ENCODE measurements at regions not wholly inside any gene's neighbourhood (a gene's known extent, or its start where the extent isn't known, plus 50 kb on each side); places are given as distances from the start of the nearest gene placed in this dataset.

DNA sequence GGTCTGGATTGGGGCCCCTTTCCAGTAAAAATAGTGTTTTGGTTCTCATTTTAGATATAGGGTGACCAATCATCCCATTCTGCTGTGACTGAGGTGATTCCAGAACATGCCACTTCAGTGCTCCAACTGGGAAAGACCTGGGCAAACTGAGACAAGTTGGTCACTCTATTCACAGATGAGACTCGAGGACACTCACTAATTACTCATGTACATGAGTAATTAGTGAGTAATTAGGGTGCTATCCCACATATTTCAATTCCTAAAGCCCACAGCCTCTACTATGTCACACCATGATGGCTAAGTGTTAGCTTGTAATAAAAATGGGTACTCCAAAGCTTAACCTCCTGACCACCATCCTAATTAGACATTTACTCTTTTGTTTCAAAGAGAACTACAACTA lies 86.0 kb downstream of the CBLN4 start:
- H3K9me3 Mint-ChIP-seq (ENCODE audit: unreplicated experiment): peaks cover 36% of the 10 kb centered on the region
- POLR2A ChIA-PET: no interaction called here
- no peak overlapping the region for H3K27ac Mint-ChIP-seq (ENCODE audit: unreplicated experiment)
- Histone ChIP-seq H3K9me3 (peaks cover 20% of the 10 kb centered on the region), H3K4me3 (ENCODE audit: low read depth, low read length) (no peak overlapping the region), H3K36me3 (ENCODE audit: control insufficient read depth, insufficient read depth, low read length) (no peaks in the 10 kb centered on the region), H3K27me3 (replicated peaks; ENCODE audit: control insufficient read depth, insufficient read depth, low read length) (no peaks in the 10 kb centered on the region), H3K4me1 (no peaks in the 10 kb centered on the region)
- H3K36me3 Mint-ChIP-seq (ENCODE audit: insufficient read depth, unreplicated experiment): no peaks in the 10 kb centered on the region
- no peak for TF ChIP-seq CTCF (IDR thresholded peaks at IDR 0.05; ENCODE audit: insufficient read depth in 1 of 2, low read depth in 1 of 2, low read length in 1 of 2, severe bottlenecking in 1 of 2, unreplicated experiment in 1 of 2)
- H3K27me3 Mint-ChIP-seq (ENCODE audit: insufficient read depth, unreplicated experiment): no peaks in the 10 kb centered on the region
- no TSS peak for BruUV-seq (replicated peaks)
- no peak overlapping the region for H3K4me3 Mint-ChIP-seq (ENCODE audit: unreplicated experiment)
- CTCF ChIA-PET: no interaction called here
- H3K4me1 Mint-ChIP-seq (ENCODE audit: low read depth, unreplicated experiment): no peaks in the 10 kb centered on the region
- DNase-seq: no peak
- intact Hi-C loops (cut with micrococcal nuclease; ENCODE audit: unreplicated experiment): no loop called here

- Mint-ChIP-seq H3K36me3 (ENCODE audit: insufficient read depth, unreplicated experiment) (no peaks in the 10 kb centered on the region), H3K27me3 (ENCODE audit: insufficient read depth, unreplicated experiment) (no peaks in the 10 kb centered on the region), H3K4me3 (ENCODE audit: unreplicated experiment) (no peak overlapping the region), H3K9me3 (ENCODE audit: unreplicated experiment) (peaks cover 36% of the 10 kb centered on the region), H3K4me1 (ENCODE audit: low read depth, unreplicated experiment) (no peaks in the 10 kb centered on the region), H3K27ac (ENCODE audit: unreplicated experiment) (no peak overlapping the region)
- H3K9me3 ChIP-seq: peaks cover 20% of the 10 kb centered on the region
- no peaks in the 10 kb centered on the region for H3K27me3 ChIP-seq (replicated peaks; ENCODE audit: control insufficient read depth, insufficient read depth, low read length)
- intact Hi-C loops (cut with micrococcal nuclease; ENCODE audit: unreplicated experiment): no loop called here
- POLR2A ChIA-PET: no interaction called here
- no peak for TF ChIP-seq CTCF (IDR thresholded peaks at IDR 0.05; ENCODE audit: insufficient read depth in 1 of 2, low read depth in 1 of 2, low read length in 1 of 2, severe bottlenecking in 1 of 2, unreplicated experiment in 1 of 2)
- H3K4me1 ChIP-seq: no peaks in the 10 kb centered on the region
- DNase-seq: no peak
- CTCF ChIA-PET: no interaction called here
- H3K36me3 ChIP-seq (ENCODE audit: control insufficient read depth, insufficient read depth, low read length): no peaks in the 10 kb centered on the region
- no peak overlapping the region for H3K4me3 ChIP-seq (ENCODE audit: low read depth, low read length)
- no TSS peak for BruUV-seq (replicated peaks)
Observed at GRCh38 chr20:55918471-55918870, 86.8 kb downstream of the CBLN4 start.

- H3K36me3 Mint-ChIP-seq (ENCODE audit: insufficient read depth, unreplicated experiment): no peaks in the 10 kb centered on the region
- no TSS peak for BruUV-seq (replicated peaks)
- no peak overlapping the region for H3K27ac Mint-ChIP-seq (ENCODE audit: unreplicated experiment)
- Histone ChIP-seq H3K4me3 (ENCODE audit: low read depth, low read length) (no peak overlapping the region), H3K27me3 (replicated peaks; ENCODE audit: control insufficient read depth, insufficient read depth, low read length) (no peaks in the 10 kb centered on the region), H3K9me3 (peaks cover 4% of the 10 kb centered on the region; the same call in 1 of the 2 replicates), H3K4me1 (no peaks in the 10 kb centered on the region), H3K36me3 (ENCODE audit: control insufficient read depth, insufficient read depth, low read length) (no peaks in the 10 kb centered on the region)
- H3K4me3 Mint-ChIP-seq (ENCODE audit: unreplicated experiment): no peak overlapping the region
- ChIA-PET CTCF (no interaction called here), POLR2A (no interaction called here)
- no peak for DNase-seq
- H3K9me3 Mint-ChIP-seq (ENCODE audit: unreplicated experiment): peaks cover 33% of the 10 kb centered on the region
- no peaks in the 10 kb centered on the region for H3K4me1 Mint-ChIP-seq (ENCODE audit: low read depth, unreplicated experiment)
- no peak for TF ChIP-seq CTCF (IDR thresholded peaks at IDR 0.05; ENCODE audit: insufficient read depth in 1 of 2, low read depth in 1 of 2, low read length in 1 of 2, severe bottlenecking in 1 of 2, unreplicated experiment in 1 of 2)
- intact Hi-C loops (cut with micrococcal nuclease; ENCODE audit: unreplicated experiment): no loop called here
- H3K27me3 Mint-ChIP-seq (ENCODE audit: insufficient read depth, unreplicated experiment): no peaks in the 10 kb centered on the region
Observed at GRCh38 chr20:55893031-55893430, 112.3 kb downstream of the CBLN4 start.

Measured in Caco-2 (cell line).